MM.1S (cell line): ENCODE measurements at regions not wholly inside any gene's neighbourhood (a gene's known extent, or its start where the extent isn't known, plus 50 kb on each side); places are given as distances from the start of the nearest gene placed in this dataset.
"Not testable (repeated sequence)": the region's sequence is repeated elsewhere in the genome, so short reads cannot be mapped to it uniquely, and the experiment has no call there.

Experiments
- EZH2 ChIP-seq: fragments of 300-600 bp; sonication (generic); optimal IDR thresholded peaks from 2 replicates; pipeline ENCODE3; 2017; ENCODE audit warnings: low read depth, mild to moderate bottlenecking, antibody characterized with exemption, low read length, mixed read lengths
- EZH2phosphoT487 ChIP-seq: fragments of 300-600 bp; sonication (generic); IDR thresholded peaks from 2 replicates; pipeline ENCODE4 v1.6.1; 2018; ENCODE audit warnings: antibody characterized with exemption, low read length
- TF ChIP-seq, protein P1 (sequence below): fragments of 300-600 bp; sonication (generic); IDR thresholded peaks from 2 replicates; pipeline ENCODE4 v1.5.1; 2016; ENCODE audit warnings: antibody characterized with exemption, low read length, mixed read lengths

DNA sequence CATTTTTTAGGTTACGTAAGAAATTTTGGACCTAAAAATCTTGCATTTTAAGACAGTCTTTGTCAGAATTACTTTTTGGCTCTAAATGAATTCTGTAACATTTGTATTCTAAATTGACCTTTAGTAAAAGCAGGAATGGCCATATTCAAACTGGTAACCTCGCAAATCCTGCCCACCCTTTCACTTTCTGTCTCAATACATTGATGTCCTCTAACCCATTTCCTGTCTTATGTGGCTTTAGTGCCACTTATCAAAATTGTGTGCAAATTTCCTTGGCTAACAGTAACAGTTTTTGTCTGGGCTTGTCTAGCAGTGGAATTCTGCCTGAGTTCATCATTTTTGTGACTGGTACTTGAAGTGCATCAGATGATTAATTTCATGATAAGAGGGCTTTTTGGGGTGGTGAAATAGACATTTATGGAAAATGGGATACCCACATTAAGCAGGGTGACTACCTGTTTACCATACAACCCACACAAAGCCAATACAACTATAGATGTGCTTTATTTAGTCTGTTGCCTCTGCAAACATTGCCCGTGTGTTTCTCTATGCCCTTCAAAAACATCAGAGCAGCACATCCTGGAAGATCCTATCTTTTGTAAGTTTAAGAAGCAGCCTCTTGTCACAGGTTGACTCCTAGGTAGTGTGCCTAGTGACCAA lies 98.7 kb upstream of the FAM72C start:
- not testable (repeated sequence) for TF ChIP-seq EZH2phosphoT487, EZH2
- TF ChIP-seq, protein P1, sequence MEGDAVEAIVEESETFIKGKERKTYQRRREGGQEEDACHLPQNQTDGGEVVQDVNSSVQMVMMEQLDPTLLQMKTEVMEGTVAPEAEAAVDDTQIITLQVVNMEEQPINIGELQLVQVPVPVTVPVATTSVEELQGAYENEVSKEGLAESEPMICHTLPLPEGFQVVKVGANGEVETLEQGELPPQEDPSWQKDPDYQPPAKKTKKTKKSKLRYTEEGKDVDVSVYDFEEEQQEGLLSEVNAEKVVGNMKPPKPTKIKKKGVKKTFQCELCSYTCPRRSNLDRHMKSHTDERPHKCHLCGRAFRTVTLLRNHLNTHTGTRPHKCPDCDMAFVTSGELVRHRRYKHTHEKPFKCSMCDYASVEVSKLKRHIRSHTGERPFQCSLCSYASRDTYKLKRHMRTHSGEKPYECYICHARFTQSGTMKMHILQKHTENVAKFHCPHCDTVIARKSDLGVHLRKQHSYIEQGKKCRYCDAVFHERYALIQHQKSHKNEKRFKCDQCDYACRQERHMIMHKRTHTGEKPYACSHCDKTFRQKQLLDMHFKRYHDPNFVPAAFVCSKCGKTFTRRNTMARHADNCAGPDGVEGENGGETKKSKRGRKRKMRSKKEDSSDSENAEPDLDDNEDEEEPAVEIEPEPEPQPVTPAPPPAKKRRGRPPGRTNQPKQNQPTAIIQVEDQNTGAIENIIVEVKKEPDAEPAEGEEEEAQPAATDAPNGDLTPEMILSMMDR: not testable (repeated sequence)
